ENCODE measurements at regions not wholly inside any gene's neighbourhood (a gene's known extent, or its start where the extent isn't known, plus 50 kb on each side); places are given as distances from the start of the nearest gene placed in this dataset.
"Not testable (repeated sequence)": the region's sequence is repeated elsewhere in the genome, so short reads cannot be mapped to it uniquely, and the experiment has no call there.

DNA sequence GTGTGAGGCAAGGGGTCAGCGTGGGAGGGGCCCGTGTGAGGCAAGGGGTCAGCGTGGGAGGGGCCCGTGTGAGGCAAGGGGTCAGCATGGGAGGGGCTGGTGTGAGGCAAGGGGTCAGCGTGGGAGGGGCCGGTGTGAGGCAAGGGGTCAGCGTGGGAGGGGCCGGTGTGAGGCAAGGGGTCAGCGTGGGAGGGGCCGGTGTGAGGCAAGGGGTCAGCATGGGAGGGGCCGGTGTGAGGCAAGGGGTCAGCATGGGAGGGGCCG is 119.2 kb downstream of the SEPTIN14 start:
- not testable (repeated sequence) for DNase-seq

GRCh38 chr7:55742651-55743453 is 119.7 kb downstream of the SEPTIN14 start:
- not testable (repeated sequence) for DNase-seq

- DNase-seq, result not testable (repeated sequence)
Observed at GRCh38 chr7:55741721-55742631, 120.6 kb downstream of the SEPTIN14 start.

DNA sequence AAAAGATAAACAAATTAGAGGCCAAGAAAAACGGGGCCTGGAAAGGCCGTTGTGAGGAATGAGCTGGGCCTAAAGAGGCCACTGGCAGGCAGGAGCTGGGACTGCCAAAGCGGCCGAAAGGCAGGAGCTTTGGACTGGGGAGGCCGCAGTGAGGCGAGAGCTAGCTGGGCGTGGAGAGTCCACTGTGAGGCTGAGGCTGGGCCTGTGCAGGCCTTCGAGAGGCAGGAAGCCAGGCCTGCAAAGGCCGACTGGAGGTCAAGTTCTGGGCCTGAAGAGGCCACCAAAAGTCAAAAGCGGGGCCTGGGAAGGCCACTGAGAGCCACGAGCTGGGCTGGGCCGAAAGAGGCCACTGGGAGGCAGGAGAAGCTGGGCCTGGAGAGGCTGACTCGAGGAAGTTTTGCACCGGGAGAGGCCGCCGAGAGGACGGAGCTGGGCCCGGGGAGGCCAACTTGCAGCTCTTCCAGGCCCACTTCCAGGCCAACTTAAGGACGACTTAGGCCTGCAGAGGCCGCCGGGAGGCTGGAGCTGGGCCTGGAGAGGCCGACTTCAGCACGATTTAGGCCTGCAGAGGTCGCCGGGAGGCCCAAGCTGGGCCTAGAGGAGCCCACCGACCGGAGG is 121.8 kb downstream of the SEPTIN14 start:
- DNase-seq, result not testable (repeated sequence)

DNA sequence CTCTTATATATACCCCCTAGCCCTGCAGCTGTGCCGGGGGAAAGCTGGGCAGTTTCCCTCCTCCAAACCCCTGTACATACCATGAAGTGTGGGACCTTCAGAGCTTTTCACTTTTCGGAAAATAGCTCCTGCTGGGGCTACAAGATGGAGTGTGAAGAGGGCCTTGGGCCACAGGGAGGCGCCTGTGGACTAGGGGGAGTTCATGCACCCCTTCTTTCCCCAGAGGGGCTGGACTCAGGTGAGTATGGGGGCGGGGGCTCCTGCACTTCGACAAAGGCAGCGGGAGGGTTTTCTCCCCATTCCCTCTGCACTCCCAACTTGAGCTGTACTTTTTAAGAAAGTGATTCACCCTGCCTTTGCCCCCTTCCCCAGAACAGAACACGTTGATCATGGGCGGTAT is 122.5 kb downstream of the SEPTIN14 start:
- not testable (repeated sequence) for DNase-seq

DNA sequence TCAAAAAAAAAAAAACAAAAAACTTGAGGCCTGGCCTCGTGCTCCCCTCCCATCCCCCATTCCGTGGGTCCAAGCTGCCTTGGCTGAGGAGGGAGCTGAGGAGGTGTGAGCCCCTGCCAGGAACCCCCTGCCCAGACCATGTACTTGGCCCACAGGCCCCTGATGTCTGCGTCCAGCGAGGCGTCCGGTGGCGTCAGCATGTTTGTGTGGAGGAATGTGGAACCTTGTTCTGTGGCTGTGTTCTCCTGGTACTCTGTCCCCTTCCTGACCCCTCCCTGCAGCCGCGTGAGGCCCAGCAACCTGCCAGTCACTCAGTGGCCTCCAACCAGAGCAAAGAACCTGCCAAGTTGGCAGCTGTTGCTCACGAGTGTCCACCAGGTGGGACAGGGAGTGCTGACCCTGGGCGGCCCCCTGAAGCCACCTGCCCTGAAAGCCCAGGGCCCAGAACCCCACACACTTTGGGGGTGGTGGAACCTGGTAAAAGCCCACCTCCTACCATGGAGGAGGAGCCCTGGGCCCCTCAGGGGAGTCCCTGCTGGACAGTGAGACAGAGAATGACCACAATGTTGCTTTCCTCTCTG is 125.8 kb downstream of the SEPTIN14 start:
- not testable (repeated sequence) for DNase-seq

GRCh38 chr7:55733241-55734140 is 129.1 kb downstream of the SEPTIN14 start:
- no peak for DNase-seq

GRCh38 chr7:55731931-55732330 is 130.6 kb downstream of the SEPTIN14 start:
- no peak for DNase-seq

- DNase-seq, result no peak
Observed at GRCh38 chr7:55730197-55730596, 132.4 kb downstream of the SEPTIN14 start.

- DNase-seq, result no peak
Observed at GRCh38 chr7:55723621-55723941, 139.0 kb downstream of the SEPTIN14 start.

GRCh38 chr7:55722874-55723620 is 139.5 kb downstream of the SEPTIN14 start:
- DNase-seq, result not testable (repeated sequence)

GRCh38 chr7:55721004-55721403 is 141.5 kb downstream of the SEPTIN14 start:
- DNase-seq, result not testable (repeated sequence)

DNA sequence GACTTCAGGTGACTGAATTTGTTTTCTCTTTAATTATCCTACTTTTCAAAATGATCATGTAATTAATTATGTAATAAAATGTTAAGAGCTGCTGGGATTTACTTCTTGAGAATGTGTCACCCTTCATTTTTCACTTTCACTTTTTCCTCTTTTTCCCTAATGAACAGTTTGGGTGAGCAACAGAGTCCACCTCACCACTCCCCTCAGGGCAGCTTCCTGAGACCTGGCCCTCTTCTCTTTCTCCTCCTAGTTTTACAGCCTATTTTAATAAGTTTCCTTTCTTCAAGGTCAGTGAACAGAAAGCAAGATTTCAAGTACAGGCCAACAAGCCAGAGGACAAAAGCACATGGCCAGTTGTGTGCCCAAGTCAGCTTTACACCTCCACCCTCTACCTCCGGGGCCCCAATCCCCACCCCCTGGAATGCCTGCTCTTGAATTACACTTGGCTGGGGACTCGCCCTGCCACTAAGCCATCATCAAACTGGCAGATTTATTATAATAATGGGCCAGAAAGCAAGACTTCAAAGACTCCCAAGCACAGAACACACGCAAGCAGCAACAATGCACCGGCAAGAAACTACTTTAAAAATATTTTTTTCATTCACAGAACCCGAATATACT is 143.1 kb upstream of the VOPP1 start:
- not testable (repeated sequence) for DNase-seq

- DNase-seq, result not testable (repeated sequence)
Observed at GRCh38 chr7:55714370-55714769, 142.1 kb upstream of the VOPP1 start.

DNA sequence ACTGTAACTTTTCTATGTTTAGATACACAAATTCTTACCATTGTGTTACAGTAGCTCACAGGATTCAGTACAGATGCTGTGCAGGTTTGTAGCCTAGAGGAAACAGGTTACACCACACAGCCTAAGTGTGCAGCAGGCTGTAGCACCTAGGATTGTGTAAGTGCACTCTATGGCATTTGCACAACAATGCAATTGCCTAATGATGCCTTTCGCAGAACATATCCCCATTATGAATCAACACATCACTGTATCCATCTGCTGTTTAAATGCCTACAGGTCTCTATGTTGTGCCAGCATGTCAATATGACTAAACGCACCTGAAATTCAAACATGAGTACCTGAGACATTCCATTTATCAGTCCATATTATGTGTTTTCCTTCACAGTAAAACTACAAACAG is 138.0 kb upstream of the VOPP1 start:
- DNase-seq, result not testable (repeated sequence)

DNA sequence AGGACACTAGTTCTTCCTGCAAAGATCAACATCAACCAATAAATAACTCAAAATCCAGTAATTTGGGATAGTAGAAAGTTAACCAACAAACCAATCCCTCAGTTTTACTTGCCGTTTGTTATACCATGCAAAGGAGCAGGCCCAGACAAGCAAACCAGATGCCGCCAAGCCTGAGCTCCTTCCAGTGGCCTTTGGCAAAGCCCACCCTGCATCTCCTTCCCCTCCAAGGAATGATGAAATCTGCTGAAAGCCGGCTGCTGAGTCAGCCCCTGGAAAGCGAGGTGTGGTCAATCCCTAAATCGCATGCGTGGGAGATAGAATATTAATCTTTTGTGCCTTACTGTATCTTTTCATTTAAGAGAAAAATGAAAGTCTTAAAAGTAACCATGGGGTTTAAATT is 135.7 kb upstream of the VOPP1 start:
- DNase-seq, result not testable (repeated sequence)

GRCh38 chr7:55707410-55707809 is 135.1 kb upstream of the VOPP1 start:
- not testable (repeated sequence) for DNase-seq

- not testable (repeated sequence) for DNase-seq
Observed at GRCh38 chr7:55706451-55707195, 134.3 kb upstream of the VOPP1 start.

DNA sequence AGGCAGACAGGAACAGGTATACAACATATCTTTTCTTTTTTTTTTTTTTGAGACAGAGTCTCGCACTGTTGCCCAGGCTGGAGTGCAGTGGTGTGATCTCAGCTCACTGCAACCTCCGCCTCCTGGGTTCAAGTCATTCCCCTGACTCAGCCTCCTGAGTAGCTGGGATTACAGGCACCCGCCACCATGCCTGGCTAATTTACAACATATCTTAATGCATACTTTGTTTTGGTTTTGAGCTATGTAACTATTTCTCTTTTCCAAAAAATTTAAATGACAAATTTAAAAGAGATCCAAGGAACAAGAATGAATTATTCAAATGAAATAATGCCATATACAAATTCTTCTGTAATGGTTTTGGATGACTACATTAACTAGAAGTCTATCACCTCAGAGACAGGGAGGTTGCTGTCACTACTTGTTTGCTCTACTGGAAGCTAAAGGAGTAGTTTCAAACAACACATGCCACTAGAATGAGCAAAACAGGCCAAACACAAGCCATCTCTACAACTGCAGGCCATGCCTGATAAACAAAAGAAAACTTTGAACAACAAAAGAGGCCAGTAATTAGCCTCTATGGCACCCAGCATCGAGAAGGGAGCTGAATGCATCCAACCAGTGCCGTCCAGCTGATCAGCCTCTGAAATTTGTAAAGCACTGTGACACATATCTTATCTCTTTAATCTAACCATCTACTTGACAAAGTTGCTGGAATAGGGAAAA is 133.6 kb upstream of the VOPP1 start:
- DNase-seq, result not testable (repeated sequence)

Measured in NCI-H510A (cell line).